HG03196 (cell line): ENCODE measurements at regions not wholly inside any gene's neighbourhood (a gene's known extent, or its start where the extent isn't known, plus 50 kb on each side); places are given as distances from the start of the nearest gene placed in this dataset.
"Not testable (repeated sequence)": the region's sequence is repeated elsewhere in the genome, so short reads cannot be mapped to it uniquely, and the experiment has no call there.

Source experiments
- ATAC-seq: cut with Tn5 transposase; IDR thresholded peaks from one replicate; pipeline ENCODE4 v1.9.1; 2021; ENCODE audit not compliant: unreplicated experiment

DNA sequence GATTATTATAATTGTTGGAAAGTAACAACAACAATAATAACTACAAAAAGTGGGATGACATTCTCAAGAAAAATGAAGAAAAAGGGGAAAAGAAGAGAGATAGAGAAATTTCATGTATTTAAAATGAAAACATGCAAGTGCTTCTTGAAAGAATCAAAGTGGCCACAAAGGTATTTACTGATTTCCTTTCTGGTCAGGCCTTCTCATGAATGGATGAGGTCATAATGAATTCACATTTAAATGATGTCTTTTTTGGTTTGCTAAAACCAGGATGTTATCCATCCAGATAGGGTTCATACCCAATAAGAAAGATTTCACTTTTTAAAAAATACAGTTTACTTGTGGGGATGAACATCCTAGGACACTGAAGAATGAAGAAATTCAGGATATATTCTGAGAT, 446.4 kb upstream of the PTGER4 start:
- ATAC-seq = no peak

- ATAC-seq = no peak
These were observed 451.8 kb upstream of the PTGER4 start for GRCh38 chr5:40227931-40228330.

DNA sequence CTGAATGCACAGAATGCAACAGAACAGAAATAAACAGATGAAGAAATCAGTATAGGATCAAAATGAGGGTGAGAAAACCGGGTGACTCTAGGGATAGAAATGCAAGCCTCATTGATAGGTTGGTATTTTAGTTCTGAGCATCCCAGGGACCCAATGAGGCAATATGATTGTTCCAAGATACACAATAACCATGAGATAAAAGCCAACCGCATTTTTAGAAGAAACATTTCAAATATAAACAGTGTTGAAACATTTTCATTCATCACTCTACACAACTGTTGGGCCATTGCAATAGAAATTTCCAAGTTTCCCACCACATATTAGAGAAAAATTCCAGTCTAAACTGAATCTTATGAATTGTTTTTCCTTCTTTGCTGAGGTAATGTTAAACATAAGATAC, 452.3 kb upstream of the PTGER4 start:
- no peak for ATAC-seq

DNA sequence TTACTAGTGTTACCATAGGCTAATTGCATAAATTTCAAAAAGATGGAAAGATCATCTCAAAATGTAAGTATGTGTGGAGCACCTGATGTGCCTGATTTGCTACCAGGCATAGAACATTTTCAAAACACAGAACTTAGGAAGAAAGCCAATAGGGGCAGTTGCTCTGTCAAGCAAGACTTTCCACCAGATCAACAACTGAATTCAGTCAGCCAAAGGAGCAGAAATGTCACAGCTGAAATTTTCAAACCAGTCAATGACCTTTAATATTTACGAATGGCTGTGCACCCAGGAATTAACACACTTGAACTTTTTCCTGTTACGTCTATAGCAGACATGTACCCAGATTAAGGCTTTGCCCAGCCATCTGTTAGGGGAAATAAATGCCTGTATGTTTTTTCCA, 452.8 kb upstream of the PTGER4 start:
- no peak for ATAC-seq

DNA sequence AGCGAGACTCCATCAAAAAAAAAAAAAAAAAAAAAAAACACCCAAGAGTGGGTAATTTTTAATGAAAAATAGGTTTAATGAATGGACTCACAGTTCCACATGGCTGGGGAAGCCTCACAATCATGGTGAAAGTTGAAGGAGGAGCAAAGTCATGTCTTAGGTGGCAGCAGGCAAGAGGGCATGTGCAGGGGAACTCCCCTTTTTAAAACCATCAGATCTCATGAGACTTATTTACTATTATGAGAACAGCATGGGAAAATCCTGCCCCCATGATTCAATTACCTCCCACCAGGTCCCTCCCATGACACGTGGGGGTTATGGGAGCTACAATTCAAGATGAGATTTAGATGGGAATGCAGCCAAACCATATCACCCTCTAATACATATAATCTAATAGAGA, 454.6 kb upstream of the PTGER4 start:
- ATAC-seq = not testable (repeated sequence)

GRCh38 chr5:40224421-40224820, 455.3 kb upstream of the PTGER4 start:
- peak; percentile 28 for ATAC-seq

DNA sequence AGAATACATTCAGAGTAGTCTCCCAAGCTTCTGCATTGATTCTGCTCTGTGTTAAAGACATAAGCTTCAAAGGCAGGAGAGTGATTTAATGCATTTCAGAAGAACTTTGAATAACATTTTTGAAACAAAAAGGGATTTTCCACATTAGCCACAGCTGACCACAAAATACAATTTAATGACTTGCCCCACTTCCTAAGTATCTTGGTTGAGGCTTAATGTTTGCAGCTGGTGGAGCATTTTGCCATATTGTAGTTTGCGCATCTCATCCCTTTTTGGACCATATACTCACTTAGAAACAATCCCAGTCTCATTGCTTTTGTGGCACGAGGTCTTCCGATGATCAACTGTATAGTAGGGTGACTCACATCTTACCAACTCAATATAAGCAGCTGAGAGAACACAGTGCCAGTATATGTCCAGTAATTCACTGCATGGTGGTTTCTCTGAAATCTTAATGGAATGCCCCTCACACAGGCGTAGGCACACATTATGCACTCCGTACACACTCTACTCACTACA, 455.8 kb upstream of the PTGER4 start:
- ATAC-seq = peak; percentile 77

DNA sequence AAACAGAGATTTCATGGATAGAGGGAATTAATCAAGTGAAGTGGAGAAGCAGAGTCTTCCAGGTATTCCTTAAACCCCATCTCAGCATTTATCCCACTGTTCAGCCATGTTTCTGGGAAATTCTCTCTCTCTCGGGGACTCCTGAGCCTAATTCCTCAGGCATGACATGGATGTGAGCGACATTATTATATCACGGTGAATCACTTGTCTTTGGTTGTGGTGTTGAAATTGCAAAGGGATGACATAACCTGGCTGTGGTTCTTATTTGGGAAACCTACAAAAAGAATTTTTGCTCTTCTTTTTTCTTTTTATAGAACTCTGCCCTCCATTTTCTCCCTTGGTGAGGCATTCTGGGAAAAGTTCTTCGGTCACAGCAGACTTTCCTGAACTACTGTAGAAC, 457.9 kb upstream of the PTGER4 start:
- no peak for ATAC-seq

DNA sequence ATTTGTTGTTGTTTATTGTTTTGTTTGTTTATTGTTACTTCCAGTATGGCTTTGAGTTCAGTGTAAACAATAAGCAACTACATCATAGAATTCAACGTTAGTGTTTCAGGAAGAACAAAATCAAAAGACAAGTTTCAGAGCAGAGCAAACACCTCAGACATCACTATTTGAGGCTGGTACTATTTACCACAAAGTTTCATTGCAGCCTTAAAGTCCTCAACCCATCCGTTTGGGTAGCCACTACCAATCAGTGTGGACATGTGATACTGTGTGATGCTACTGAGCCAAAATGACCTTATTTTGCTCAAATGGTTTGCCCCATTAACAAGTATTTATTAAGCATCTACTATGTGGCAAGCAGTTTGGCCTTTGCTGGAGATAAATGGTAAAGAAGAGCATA, 458.5 kb upstream of the PTGER4 start:
- no peak for ATAC-seq

DNA sequence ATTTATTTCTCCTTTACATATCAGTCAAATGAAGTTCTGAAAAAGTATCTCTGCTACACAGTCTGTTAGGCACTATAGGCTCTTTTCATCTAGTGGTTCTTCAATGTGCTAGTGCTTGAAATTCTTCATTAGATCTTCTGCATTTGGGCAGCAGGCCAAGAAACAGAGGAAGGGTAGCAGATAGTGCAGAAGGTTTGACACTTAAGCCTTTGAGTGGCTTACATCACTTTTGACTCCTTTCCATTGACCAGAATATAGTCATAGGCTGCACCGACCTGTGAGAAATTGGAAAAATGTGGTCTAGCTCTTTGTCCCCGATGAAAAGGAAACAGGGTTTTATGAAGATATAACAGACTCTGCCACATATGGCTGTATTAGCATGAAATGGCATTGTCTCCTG, 459.5 kb upstream of the PTGER4 start:
- no peak for ATAC-seq

GRCh38 chr5:40217553-40217952, 462.2 kb upstream of the PTGER4 start:
- no peak for ATAC-seq

DNA sequence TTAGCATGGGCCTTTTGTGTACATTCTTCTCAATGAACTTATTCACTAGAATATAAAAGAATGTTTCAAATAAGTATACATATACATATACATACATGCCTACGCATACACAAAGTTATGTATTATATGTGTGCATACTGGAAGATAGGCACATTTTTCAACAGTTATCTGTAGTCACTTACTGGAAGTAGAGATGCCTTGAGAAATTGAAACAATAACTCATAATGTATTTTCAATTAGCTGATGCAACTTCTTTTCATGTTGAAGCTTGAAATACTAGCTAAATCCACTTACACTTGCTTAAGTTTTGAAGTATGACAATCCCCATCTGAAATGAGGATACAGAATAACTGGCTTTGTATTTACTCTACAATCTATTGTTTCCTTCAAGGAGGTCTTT, 469.0 kb upstream of the PTGER4 start:
- ATAC-seq = no peak

- no peak for ATAC-seq
These were observed 473.7 kb upstream of the PTGER4 start for GRCh38 chr5:40206030-40206429.

- no peak for ATAC-seq
These were observed 475.6 kb upstream of the PTGER4 start for GRCh38 chr5:40204144-40204543.

DNA sequence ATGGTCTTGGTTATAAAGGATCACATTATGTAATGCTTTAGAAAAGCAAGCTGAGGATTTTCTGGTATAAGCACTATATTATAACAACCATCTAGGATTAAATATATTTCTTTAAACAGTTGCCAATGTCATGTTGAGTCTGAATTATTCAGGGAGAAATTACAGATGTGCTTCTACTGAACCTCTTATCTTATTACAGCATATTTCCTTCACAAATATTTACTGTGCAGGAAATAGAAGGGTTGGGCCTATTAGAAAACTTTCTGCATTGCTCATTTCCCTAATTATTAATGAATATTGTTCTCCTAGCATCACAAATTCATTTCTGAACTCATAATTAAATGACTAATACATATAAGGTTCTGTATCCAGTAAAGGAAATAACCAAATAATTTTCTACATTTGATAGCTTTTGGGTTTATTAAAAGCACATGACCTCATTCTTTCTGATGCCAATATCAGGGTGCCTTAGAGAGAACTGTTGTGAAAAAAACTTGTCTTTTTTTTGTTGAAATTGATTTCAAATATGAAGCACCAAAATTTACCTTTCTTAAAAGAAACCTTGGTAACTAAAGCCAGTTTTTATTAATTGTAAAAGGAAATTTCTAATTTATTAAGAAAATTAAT, 476.8 kb upstream of the PTGER4 start:
- ATAC-seq = no peak

GRCh38 chr5:40198736-40199135, 481.0 kb upstream of the PTGER4 start:
- ATAC-seq = no peak

GRCh38 chr5:40195574-40195973, 484.1 kb upstream of the PTGER4 start:
- ATAC-seq = not testable (repeated sequence)

DNA sequence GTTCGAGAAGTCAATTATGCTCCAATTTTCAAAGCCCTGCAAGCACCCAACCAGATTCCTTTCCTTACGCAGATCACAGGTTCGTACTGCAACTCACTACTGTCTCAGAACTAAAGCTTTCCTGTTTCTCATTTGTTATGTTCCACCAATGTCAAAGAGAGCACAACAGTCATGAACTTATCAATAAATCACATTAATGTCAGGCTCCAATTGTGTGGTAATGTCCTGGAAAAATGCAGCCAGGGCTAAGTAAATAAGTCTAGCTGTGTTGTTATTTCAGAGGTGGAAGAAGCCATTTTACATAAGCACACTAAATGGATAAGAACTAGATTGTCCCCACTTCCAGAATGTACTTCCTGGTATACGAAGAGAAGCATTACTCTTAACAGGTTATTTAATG, 488.6 kb upstream of the PTGER4 start:
- no peak for ATAC-seq

DNA sequence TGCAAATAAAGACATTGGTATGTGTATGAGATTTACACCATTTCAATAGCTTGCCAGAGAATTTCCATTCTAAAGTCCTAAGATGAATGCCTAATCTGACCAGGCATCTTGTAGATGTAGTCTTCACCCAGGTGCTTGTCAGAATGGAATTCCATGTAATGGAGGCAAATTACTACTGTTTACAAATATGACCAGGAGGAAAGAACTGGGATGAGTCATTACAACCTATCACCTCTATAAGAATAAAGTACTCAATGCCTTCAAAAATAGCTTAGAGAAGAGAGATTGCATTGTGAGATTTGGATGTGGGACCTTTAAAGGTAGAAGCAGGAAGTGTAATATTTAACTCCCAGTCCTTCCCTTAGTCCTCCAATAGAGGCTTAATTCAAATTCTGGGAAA, 507.0 kb upstream of the PTGER4 start:
- ATAC-seq = no peak

DNA sequence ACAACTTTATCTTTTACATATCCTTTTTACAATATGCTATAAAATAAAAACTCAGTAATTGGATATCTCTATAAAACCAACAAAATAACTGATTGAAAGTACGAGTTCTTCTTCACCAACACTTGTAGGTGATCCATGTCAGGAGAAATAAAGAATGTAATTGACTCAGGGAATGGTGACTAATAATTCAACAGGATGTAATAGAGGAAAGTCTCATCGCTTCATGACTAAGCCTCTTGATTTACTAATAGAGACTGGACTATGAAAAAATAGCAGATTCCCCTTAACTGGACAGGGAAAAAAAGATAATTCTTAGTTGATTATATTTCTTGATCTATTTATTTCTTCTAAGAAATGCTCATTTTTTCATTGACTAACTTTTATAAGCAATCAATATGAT, 507.7 kb upstream of the PTGER4 start:
- ATAC-seq = no peak

DNA sequence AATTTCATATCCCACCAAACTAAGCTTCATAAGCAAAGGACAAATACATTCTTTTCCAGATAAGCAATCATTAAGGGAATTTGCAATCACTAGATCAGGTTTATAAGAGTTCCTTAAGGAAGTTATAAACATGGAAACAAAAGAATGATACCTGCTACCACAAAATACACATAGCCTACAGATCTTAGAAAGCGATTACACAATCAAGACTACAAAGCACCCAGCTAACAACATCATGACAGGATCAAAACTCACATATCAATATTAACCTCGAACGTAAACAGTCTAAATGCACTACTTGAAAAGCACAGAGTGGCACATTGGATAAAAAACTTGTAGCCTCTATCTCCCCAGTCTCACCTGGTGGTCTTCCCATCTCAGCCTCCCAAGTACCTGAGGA, 512.4 kb upstream of the PTGER4 start:
- ATAC-seq = no peak

DNA sequence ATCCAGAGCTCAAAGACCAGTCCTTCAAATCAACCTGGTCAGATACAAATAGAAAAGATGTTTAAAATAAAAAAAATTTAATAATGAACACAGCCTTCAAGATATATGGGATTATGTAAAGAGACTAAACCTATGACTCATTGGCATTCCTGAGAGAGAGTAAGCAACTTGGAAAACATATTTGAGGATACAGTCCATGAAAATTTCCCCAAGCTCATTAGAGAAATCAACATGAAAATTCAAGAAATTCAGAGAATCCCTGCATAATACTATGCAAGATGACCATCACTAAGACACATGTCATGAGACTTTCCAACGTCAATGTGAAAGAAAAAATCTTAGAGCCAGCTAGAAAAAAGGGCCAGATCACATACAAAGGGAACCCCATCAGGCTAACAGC, 512.9 kb upstream of the PTGER4 start:
- no peak for ATAC-seq
